ENCODE measurements at regions not wholly inside any gene's neighbourhood (a gene's known extent, or its start where the extent isn't known, plus 50 kb on each side); places are given as distances from the start of the nearest gene placed in this dataset.
"Not testable (repeated sequence)": the region's sequence is repeated elsewhere in the genome, so short reads cannot be mapped to it uniquely, and the experiment has no call there.

GRCh38 chr1:610538-610937 lies 75.9 kb downstream of the OR4F16 start:
- CTCF ChIA-PET; H3K36me3 Mint-ChIP-seq; H3K27me3 Mint-ChIP-seq; DNase-seq; intact Hi-C loops (cut with micrococcal nuclease); POLR2A ChIA-PET; H3K27ac Mint-ChIP-seq; H3K4me1 Mint-ChIP-seq (ENCODE audit: low read depth); H3K9me3 Mint-ChIP-seq; H3K4me3 Mint-ChIP-seq: not testable (repeated sequence)

GRCh38 chr1:609161-609560 lies 77.3 kb downstream of the OR4F16 start:
- H3K27me3 Mint-ChIP-seq; DNase-seq; CTCF ChIA-PET; H3K9me3 Mint-ChIP-seq; H3K36me3 Mint-ChIP-seq; H3K4me3 Mint-ChIP-seq; intact Hi-C loops (cut with micrococcal nuclease); POLR2A ChIA-PET; H3K4me1 Mint-ChIP-seq (ENCODE audit: low read depth); H3K27ac Mint-ChIP-seq: not testable (repeated sequence)

- CTCF ChIA-PET; H3K36me3 Mint-ChIP-seq; H3K9me3 Mint-ChIP-seq; H3K27ac Mint-ChIP-seq; POLR2A ChIA-PET; H3K27me3 Mint-ChIP-seq; intact Hi-C loops (cut with micrococcal nuclease); H3K4me1 Mint-ChIP-seq (ENCODE audit: low read depth): not testable (repeated sequence)
- peak; percentile 47 for DNase-seq
- H3K4me3 Mint-ChIP-seq: peak overlapping the region; percentile 20
Observed at GRCh38 chr1:605279-605678, 81.2 kb downstream of the OR4F16 start.

GRCh38 chr1:588211-588610 lies 98.2 kb downstream of the OR4F16 start:
- H3K4me3 Mint-ChIP-seq; CTCF ChIA-PET; H3K27ac Mint-ChIP-seq; POLR2A ChIA-PET; H3K9me3 Mint-ChIP-seq; intact Hi-C loops (cut with micrococcal nuclease); H3K4me1 Mint-ChIP-seq (ENCODE audit: low read depth); DNase-seq; H3K36me3 Mint-ChIP-seq; H3K27me3 Mint-ChIP-seq: not testable (repeated sequence)

- H3K4me1 Mint-ChIP-seq (ENCODE audit: low read depth); H3K27me3 Mint-ChIP-seq; intact Hi-C loops (cut with micrococcal nuclease); H3K9me3 Mint-ChIP-seq; CTCF ChIA-PET; H3K4me3 Mint-ChIP-seq; H3K36me3 Mint-ChIP-seq; H3K27ac Mint-ChIP-seq; POLR2A ChIA-PET: not testable (repeated sequence)
- peak; percentile 73 for DNase-seq
Observed at GRCh38 chr1:585992-586391, 100.5 kb downstream of the OR4F16 start.
